GM12875 (cell line): ENCODE measurements at regions not wholly inside any gene's neighbourhood (a gene's known extent, or its start where the extent isn't known, plus 50 kb on each side); places are given as distances from the start of the nearest gene placed in this dataset.

Experiments used
- H3K4me3 ChIP-seq: one replicate; pipeline ENCODE4 v1.5.1; 2011; ENCODE audit warnings: low read depth, low read length, control low read depth
- TF ChIP-seq, protein P1 (sequence below): IDR thresholded peaks from 2 replicates; pipeline ENCODE4 v1.5.1; 2011; ENCODE audit warnings: low read depth, mild to moderate bottlenecking, control low read depth, inconsistent platforms, low read length, moderate library complexity, borderline replicate concordance; ENCODE audit not compliant: insufficient read depth

DNA sequence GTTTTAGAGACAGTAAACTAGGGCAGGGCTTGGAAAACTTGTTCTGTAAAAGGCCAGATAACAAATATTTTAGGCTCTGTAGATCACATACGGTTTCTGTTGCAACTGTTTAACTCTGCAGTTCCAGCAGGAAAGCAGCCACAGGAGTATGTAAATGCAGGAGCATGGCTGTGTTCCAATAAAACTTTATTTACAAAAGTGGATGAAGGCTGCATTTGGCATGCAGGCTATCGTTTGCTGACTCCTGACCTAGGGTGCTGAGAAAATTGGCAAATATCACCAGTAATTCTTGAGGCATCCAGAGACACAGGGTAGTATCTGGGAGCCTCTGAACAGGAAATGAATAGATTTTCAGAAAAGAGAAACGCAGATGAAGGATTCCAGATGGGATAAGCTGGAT, 274.0 kb downstream of the MAF start:
- H3K4me3 ChIP-seq, result no peak overlapping the region
- TF ChIP-seq, protein P1, sequence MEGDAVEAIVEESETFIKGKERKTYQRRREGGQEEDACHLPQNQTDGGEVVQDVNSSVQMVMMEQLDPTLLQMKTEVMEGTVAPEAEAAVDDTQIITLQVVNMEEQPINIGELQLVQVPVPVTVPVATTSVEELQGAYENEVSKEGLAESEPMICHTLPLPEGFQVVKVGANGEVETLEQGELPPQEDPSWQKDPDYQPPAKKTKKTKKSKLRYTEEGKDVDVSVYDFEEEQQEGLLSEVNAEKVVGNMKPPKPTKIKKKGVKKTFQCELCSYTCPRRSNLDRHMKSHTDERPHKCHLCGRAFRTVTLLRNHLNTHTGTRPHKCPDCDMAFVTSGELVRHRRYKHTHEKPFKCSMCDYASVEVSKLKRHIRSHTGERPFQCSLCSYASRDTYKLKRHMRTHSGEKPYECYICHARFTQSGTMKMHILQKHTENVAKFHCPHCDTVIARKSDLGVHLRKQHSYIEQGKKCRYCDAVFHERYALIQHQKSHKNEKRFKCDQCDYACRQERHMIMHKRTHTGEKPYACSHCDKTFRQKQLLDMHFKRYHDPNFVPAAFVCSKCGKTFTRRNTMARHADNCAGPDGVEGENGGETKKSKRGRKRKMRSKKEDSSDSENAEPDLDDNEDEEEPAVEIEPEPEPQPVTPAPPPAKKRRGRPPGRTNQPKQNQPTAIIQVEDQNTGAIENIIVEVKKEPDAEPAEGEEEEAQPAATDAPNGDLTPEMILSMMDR, result no peak

DNA sequence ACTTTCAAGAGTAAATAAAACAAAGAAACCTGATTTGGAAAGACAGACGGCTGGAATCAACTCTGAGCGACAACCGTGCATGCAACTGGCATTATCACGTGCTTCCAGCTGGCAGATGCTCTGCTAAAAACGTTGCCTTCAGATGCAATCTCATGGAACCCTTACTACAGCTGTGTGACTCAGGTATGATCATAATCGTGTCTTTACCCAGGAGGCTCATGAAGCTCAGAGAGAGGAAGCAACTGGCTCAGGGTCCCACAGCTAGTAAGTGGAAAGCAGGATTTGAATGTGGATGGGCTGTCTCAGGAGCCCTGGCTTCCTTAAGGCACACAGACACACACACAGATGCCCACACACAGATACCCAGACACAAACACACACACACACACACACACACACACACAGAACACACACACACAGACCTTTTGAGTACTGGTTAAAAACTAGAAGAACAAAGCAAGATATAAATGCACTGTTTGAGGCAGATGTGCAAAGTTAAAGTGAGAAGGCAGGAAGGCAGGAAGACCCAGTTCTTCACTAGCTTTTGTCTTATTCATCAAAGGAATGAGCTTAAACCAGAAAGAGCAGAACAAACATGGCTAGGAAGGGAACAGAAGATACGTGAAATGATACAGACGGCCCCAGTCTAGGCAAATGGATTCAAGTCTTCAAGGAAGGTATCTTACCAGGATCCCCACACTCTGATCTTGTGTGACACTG, 275.2 kb downstream of the MAF start:
- no peak overlapping the region for H3K4me3 ChIP-seq
- TF ChIP-seq, protein P1, result no peak

DNA sequence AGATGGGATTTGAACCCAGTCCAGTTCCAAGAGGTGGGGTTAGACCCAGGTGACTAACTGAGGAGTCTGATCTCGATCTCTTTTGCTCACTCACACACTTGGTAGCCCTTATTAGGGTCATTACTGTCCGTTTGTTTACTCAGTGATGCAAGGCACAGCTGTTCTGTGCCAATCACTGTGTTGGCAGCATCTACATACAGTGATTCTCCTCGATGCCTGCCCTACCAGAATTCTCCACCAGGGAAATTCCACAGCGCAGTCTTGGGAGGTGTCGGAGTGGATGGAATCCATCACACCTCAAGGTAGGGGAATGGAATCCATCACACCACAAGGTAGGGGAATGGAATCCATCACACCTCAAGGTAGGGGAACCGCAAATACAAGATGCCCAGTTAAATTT, 279.6 kb downstream of the MAF start:
- no peak overlapping the region for H3K4me3 ChIP-seq
- TF ChIP-seq, protein P1, result no peak

DNA sequence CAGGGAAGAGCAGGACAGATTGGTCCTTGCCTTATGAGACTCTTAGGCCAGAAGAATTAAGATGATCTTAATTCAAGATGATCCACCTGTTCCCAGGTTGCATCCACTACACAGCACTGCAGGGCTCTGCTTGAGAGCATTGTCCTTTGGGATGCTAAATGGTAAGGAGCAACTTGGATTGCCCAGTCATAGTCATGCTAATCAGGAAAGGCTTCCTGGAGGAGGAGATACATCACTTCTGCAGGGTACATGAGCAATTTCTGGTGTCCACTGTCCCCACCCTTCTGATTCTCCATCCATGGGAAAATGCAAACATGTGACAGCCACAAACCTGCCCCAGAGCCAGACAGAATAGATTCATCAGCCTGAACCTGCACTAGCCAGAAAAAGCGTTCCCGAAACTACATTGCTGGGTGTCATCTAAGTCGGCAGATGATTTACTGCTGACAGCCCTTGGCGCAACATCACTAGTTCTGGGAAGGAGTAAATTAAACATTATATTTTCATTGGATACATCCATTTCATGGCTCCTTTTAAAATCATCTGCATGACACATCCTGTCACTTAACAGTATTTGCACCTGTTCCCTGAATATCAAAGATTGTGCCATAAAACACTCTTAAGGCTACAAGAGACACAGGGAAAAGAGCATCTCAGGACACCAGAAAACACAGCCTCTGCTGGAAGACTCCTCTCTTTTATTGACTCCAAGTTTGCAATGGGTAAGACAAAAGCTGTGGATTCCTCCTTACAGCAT, 282.2 kb downstream of the MAF start:
- TF ChIP-seq, protein P1, result no peak
- H3K4me3 ChIP-seq, result no peak overlapping the region

DNA sequence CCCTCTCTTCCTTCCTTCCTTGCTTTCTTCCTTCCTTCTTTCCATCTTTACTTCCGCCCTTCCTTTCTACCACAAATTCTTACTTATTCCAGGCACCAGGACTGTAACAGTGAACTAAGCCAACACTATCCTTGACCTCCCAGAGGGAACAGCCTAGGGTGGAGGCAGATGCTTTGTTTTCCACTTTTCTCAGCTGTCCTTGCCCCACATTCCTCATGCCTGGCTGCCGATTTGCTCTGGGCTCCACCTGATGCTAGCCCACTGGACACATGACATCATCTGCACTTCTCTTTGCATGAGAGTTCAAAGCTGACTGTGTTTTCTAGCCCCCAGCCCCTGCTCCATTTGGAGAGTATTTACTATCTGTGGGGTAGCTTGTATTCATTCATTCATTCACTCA, 283.0 kb downstream of the MAF start:
- TF ChIP-seq, protein P1, result no peak
- no peak overlapping the region for H3K4me3 ChIP-seq

DNA sequence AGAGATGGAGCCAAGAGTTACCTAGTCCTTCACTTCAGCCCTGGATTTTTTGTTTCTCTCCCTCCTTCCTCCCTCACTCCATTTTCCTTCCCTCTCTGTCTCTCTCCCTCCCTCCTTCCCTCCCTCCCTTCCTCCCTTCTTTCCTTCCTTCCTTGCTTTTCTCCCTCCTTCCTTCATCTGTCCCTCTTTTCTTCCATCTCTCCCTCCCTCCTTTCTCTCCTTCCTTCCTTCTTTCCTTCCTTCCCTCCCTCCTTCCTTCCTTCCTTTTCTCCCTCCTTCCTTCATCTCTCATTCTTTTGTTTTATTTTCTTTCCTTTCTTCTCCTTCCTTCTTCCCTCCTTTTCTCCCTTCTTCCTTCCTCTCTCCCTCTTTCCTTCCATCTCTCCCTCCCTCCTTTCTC, 283.5 kb downstream of the MAF start:
- no peak overlapping the region for H3K4me3 ChIP-seq
- TF ChIP-seq, protein P1, result no peak

DNA sequence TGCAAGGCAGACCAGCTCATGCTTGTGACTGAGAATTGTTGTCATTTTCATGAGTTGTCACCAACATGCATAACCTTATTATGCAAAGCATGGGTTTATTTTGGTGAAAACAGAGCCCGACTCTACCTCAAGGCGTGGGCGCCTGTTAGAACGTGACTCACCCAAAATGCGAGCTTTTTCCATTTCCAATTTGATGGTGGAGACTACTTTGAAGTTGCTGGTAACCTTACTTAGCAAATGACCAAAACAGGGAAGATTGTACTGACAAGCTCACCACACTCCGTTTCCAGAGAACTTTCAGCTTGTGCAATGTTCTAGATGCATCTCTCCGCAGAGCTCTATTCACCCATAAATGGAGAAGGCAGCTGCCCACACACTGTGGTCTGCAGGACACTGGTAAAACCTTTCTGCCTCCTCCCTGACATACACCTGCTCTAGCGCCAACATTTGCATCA, 284.5 kb downstream of the MAF start:
- H3K4me3 ChIP-seq, result no peak overlapping the region
- TF ChIP-seq, protein P1, result no peak
